ENCODE measurements at regions not wholly inside any gene's neighbourhood (a gene's known extent, or its start where the extent isn't known, plus 50 kb on each side); places are given as distances from the start of the nearest gene placed in this dataset.

GRCh38 chr1:36621531-36621930 is 138.8 kb upstream of the CSF3R start:
- TF ChIP-seq ELK1 (IDR thresholded peaks at IDR 0.05; ENCODE audit: low read depth, low read length) (no peak), CTCF (IDR thresholded peaks at IDR 0.05) (no peak), RFX5 (IDR thresholded peaks at IDR 0.05) (no peak), MYC (IDR thresholded peaks at IDR 0.05; ENCODE audit: borderline replicate concordance, low read length) (no peak), USF2 (IDR thresholded peaks at IDR 0.05) (no peak), POLR2A (IDR thresholded peaks at IDR 0.05; ENCODE audit: low read length) (no peak), HMGXB4 (CRISPR knock-in tag; IDR thresholded peaks at IDR 0.05; ENCODE audit: borderline replicate concordance) (no peak), EP300 (IDR thresholded peaks at IDR 0.05) (no peak), CHD4 (IDR thresholded peaks at IDR 0.05; ENCODE audit: borderline replicate concordance) (no peak)

Measured in A549 (cell line).